ENCODE measurements at regions not wholly inside any gene's neighbourhood (a gene's known extent, or its start where the extent isn't known, plus 50 kb on each side); places are given as distances from the start of the nearest gene placed in this dataset.
A peak's percentile ranks its signal among the peaks of the same experiment; 100 is the strongest.

DNA sequence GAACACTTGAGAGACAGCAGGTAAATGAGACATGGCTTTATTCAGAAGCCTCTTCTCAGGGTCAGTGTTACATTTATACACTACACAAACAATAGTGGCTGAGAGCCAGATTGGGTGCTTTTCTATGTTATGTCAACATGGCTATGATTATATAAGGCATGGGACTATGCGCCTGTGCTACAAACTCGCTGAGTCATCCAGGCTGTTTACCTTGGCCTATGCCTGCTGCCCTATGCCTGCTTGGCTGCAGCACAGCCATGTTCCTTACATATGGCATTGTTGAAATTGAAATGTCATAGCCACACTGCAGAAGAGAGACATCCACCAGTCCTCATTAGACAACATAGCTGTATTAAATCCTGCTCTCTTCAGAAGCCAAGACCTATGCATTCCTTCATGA lies 236.3 kb upstream of the NWD2 start:
- peak; percentile 34 for DNase-seq
- Histone ChIP-seq H3K27ac (no peak overlapping the region), H3K27me3 (no peaks in the 10 kb centered on the region), H3K4me1 (peaks cover 5% of the 10 kb centered on the region; the same call in 1 of the 2 replicates), H3K36me3 (no peaks in the 10 kb centered on the region), H3K9me3 (replicated peaks) (no peaks in the 10 kb centered on the region), H3K4me3 (no peak overlapping the region)

GRCh38 chr4:37014584-37014983 lies 230.0 kb upstream of the NWD2 start:
- no peaks in the 10 kb centered on the region for H3K9me3 ChIP-seq (replicated peaks)
- H3K27me3 ChIP-seq = no peaks in the 10 kb centered on the region
- no peak overlapping the region for H3K27ac ChIP-seq
- H3K4me1 ChIP-seq = no peaks in the 10 kb centered on the region
- DNase-seq = no peak
- H3K36me3 ChIP-seq = no peaks in the 10 kb centered on the region
- H3K4me3 ChIP-seq = no peak overlapping the region

DNA sequence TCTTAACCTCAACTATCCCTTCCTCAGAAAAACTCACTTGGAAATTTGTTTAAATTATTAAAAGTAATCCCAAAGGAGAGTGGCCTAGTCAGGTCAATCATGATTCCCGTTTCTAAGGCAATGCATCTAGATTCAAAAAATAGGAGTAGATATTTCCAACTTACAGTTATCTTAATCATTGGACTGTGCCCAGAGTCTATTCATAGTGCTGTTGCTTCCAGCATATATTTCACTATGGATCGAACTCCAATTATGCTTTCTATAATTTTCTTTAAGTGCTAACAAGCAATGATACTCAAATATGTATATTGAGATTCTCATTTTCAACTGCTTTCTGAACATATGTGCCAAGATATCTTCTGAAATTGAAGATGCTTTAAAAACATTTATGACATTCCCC lies 229.2 kb upstream of the NWD2 start:
- Histone ChIP-seq H3K36me3 (no peaks in the 10 kb centered on the region), H3K9me3 (replicated peaks) (no peaks in the 10 kb centered on the region), H3K27ac (no peak overlapping the region), H3K4me1 (no peaks in the 10 kb centered on the region), H3K4me3 (no peak overlapping the region), H3K27me3 (no peaks in the 10 kb centered on the region)
- no peak for DNase-seq

DNA sequence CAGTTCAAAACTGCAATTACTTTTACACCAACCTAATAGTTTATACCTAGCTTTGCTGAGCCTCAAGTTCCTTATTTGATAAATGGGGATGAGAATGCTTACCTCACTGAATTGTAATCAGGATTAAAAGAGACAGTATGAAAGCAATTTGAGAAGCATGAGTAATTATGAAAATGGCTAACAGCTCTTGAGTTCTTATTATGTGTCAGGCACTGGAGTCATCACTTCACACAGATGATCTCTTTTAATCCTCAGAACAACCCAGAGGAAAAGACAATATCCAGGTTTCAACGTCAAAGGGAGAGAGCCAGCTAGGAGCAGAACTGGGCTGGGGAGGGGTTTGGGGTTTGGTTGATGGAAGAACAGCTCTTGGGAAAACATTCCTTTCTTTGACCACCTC lies 221.0 kb upstream of the NWD2 start:
- no peaks in the 10 kb centered on the region for H3K4me1 ChIP-seq

GRCh38 chr4:37023996-37024395 lies 220.5 kb upstream of the NWD2 start:
- no peak for DNase-seq
- Histone ChIP-seq H3K4me3 (no peak overlapping the region), H3K9me3 (replicated peaks) (no peaks in the 10 kb centered on the region), H3K4me1 (no peaks in the 10 kb centered on the region), H3K36me3 (no peaks in the 10 kb centered on the region), H3K27ac (no peak overlapping the region), H3K27me3 (no peaks in the 10 kb centered on the region)

More for the DNA sequence above, 221.0 kb upstream of the NWD2 start:
- DNase-seq = no peak
- Histone ChIP-seq H3K4me3 (no peak overlapping the region), H3K36me3 (no peaks in the 10 kb centered on the region), H3K27ac (no peak overlapping the region), H3K27me3 (no peaks in the 10 kb centered on the region), H3K9me3 (replicated peaks) (no peaks in the 10 kb centered on the region)

GRCh38 chr4:37040816-37041215 lies 203.7 kb upstream of the NWD2 start:
- no peak for DNase-seq
- H3K4me1 ChIP-seq = no peaks in the 10 kb centered on the region

DNA sequence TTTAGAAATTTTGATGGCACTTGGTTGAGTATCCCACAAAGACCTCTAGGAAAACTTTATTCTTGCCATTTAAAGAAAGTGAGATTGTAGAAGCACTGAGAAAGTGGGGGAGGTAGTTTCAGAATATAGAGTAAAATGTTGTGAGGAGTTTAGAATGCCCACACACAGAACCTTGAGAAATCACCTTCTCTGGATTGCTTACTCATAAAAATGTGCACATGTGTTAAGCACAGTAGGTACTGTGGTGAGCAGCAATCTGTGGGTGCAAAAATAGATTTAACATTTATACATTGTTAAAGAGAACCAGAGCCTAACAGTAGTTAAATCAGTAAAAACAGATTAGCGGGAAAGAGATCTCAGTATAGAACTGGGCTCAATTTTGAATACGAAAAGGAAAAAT lies 201.2 kb upstream of the NWD2 start:
- H3K27ac ChIP-seq = no peak overlapping the region
- no peaks in the 10 kb centered on the region for H3K4me1 ChIP-seq
- H3K4me3 ChIP-seq = no peak overlapping the region
- H3K36me3 ChIP-seq = no peaks in the 10 kb centered on the region
- no peaks in the 10 kb centered on the region for H3K27me3 ChIP-seq
- no peak for DNase-seq
- H3K9me3 ChIP-seq (replicated peaks) = no peaks in the 10 kb centered on the region

More at GRCh38 chr4:37040816-37041215, 203.7 kb upstream of the NWD2 start:
- no peak overlapping the region for H3K27ac ChIP-seq
- no peaks in the 10 kb centered on the region for H3K27me3 ChIP-seq
- H3K4me3 ChIP-seq = no peak overlapping the region
- no peaks in the 10 kb centered on the region for H3K36me3 ChIP-seq
- H3K9me3 ChIP-seq (replicated peaks) = no peaks in the 10 kb centered on the region

- Histone ChIP-seq H3K36me3 (no peaks in the 10 kb centered on the region), H3K27me3 (no peaks in the 10 kb centered on the region), H3K27ac (no peak overlapping the region), H3K9me3 (replicated peaks) (no peaks in the 10 kb centered on the region), H3K4me3 (no peak overlapping the region), H3K4me1 (no peaks in the 10 kb centered on the region)
- DNase-seq = no peak
Observed at GRCh38 chr4:37051111-37051510, 193.4 kb upstream of the NWD2 start.

DNA sequence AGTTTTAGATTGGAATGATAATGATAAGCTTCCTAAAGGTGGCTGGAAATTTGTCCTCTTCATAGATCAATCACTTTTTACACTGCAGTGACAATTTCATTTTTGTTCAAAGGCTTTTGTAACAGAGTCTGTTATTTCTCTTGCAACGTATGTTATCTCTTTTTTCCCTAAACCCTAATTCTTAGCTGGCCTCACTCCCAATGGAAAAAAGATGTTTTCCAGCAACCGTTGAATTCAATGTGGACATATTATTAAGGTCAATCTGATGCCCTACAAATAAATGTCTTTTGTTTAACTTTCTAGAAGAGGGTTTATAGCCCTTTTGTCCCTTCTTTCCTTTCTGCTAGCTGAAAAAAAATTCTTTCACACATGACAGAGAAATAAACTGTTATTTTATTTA lies 192.7 kb upstream of the NWD2 start:
- Histone ChIP-seq H3K27me3 (no peaks in the 10 kb centered on the region), H3K36me3 (no peaks in the 10 kb centered on the region), H3K9me3 (replicated peaks) (no peaks in the 10 kb centered on the region), H3K4me1 (no peaks in the 10 kb centered on the region), H3K4me3 (no peak overlapping the region), H3K27ac (no peak overlapping the region)
- DNase-seq = no peak

DNA sequence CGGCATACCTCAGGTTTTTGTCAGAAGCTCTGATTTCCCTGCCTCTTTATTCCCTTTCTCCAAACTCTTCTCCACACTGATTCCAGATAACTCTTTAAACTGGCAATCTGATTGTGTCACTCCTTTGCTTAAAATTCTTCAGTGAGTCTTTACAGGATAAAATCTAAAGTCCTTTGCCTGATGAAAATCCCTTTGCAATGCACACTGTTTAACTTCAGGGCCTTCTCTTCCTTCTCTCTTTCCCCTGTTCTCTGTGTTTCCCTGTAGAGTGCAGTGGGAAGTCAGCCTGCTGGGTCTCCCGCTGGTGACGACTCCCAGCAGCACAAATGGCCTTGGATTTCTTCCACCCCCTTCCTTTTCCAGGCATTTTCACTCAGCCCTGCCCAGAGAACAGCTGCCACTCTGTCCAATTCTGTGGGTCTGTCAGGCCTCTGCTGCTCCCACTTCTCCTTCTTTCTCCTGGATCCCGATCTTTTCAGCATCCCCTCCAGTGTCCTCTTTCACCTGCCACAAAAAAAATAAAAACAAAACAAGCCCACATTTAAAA lies 189.9 kb upstream of the NWD2 start:
- no peaks in the 10 kb centered on the region for H3K36me3 ChIP-seq
- DNase-seq = peak; percentile 36 to 58

GRCh38 chr4:37058826-37059225 lies 185.7 kb upstream of the NWD2 start:
- no peak for DNase-seq
- H3K36me3 ChIP-seq = no peaks in the 10 kb centered on the region
- H3K4me3 ChIP-seq = no peak overlapping the region
- H3K27ac ChIP-seq = no peak overlapping the region
- no peaks in the 10 kb centered on the region for H3K27me3 ChIP-seq
- no peaks in the 10 kb centered on the region for H3K9me3 ChIP-seq (replicated peaks)
- no peaks in the 10 kb centered on the region for H3K4me1 ChIP-seq

More for the DNA sequence above, 189.9 kb upstream of the NWD2 start:
- H3K9me3 ChIP-seq (replicated peaks) = no peaks in the 10 kb centered on the region
- no peak overlapping the region for H3K4me3 ChIP-seq
- H3K4me1 ChIP-seq = no peaks in the 10 kb centered on the region
- no peak overlapping the region for H3K27ac ChIP-seq
- no peaks in the 10 kb centered on the region for H3K27me3 ChIP-seq

GRCh38 chr4:37066159-37066558 lies 178.4 kb upstream of the NWD2 start:
- no peak overlapping the region for H3K4me3 ChIP-seq
- H3K36me3 ChIP-seq = no peaks in the 10 kb centered on the region
- DNase-seq = peak; percentile 6 to 39
- no peaks in the 10 kb centered on the region for H3K9me3 ChIP-seq (replicated peaks)
- H3K27ac ChIP-seq = no peak overlapping the region
- H3K27me3 ChIP-seq = no peaks in the 10 kb centered on the region
- no peaks in the 10 kb centered on the region for H3K4me1 ChIP-seq

GRCh38 chr4:37068580-37068979 lies 176.0 kb upstream of the NWD2 start:
- no peak overlapping the region for H3K4me3 ChIP-seq
- H3K27ac ChIP-seq = no peak overlapping the region
- no peaks in the 10 kb centered on the region for H3K27me3 ChIP-seq
- no peaks in the 10 kb centered on the region for H3K36me3 ChIP-seq
- peak in 1 of 2 experiments; percentile 13 for DNase-seq
- H3K9me3 ChIP-seq (replicated peaks) = no peaks in the 10 kb centered on the region
- no peaks in the 10 kb centered on the region for H3K4me1 ChIP-seq

- H3K4me3 ChIP-seq = no peak overlapping the region
- no peaks in the 10 kb centered on the region for H3K4me1 ChIP-seq
- no peaks in the 10 kb centered on the region for H3K36me3 ChIP-seq
- no peak for DNase-seq
- no peak overlapping the region for H3K27ac ChIP-seq
- H3K9me3 ChIP-seq (replicated peaks) = no peaks in the 10 kb centered on the region
- H3K27me3 ChIP-seq = no peaks in the 10 kb centered on the region
Observed at GRCh38 chr4:37070041-37070440, 174.5 kb upstream of the NWD2 start.

- no peaks in the 10 kb centered on the region for H3K36me3 ChIP-seq
- H3K4me3 ChIP-seq = no peak overlapping the region
- no peak for DNase-seq
- H3K27ac ChIP-seq = no peak overlapping the region
- H3K9me3 ChIP-seq (replicated peaks) = no peaks in the 10 kb centered on the region
- H3K4me1 ChIP-seq = no peaks in the 10 kb centered on the region
- no peaks in the 10 kb centered on the region for H3K27me3 ChIP-seq
Observed at GRCh38 chr4:37071576-37071975, 173.0 kb upstream of the NWD2 start.

DNA sequence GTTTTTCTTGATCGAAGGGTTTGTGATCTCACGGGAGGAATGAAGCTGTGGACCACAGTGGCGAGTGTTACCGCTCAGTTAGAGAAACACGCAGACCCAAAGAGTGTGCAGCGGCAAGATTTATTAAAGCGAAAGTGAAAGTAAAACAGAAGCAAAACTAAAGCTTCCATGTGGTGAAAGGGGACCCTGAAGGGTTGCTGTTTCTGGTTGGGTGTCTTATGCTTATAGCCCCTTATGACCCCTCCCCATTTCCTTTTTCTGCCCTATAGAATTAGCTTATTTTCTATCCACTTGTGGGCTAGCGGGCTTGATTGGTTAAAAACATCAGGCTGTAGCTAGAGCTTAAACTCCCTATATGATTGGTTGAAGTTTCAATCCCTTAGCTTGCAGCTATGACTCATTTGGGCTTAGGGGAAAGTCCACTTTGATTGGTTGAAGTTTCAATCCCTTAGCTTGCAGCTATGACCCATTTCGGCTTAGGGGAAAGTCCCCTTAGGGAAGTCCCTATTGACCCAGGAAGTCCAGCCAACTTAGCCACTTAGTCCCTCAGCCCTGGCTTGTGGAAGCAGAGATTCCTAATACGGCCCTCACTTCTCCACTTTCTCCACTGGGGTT lies 171.2 kb upstream of the NWD2 start:
- Histone ChIP-seq H3K9me3 (replicated peaks) (no peaks in the 10 kb centered on the region), H3K4me3 (peak overlapping the region; percentile 42), H3K27me3 (no peaks in the 10 kb centered on the region), H3K4me1 (no peaks in the 10 kb centered on the region), H3K27ac (no peak overlapping the region), H3K36me3 (no peaks in the 10 kb centered on the region)
- DNase-seq = peak; percentile 14 to 55
